Stimulated activated effector memory CD8-positive, alpha-beta T cell treated with anti-CD3 and anti-CD28 coated beads, Interleukin-12 subunit alpha, Interleukin-12 subunit beta, amount 100 ng/mL, for 72 hours (primary cell): ENCODE measurements at regions not wholly inside any gene's neighbourhood (a gene's known extent, or its start where the extent isn't known, plus 50 kb on each side); places are given as distances from the start of the nearest gene placed in this dataset.
"Not testable (repeated sequence)": the region's sequence is repeated elsewhere in the genome, so short reads cannot be mapped to it uniquely, and the experiment has no call there.

Source experiments
- ATAC-seq: fragments of 150-1000 bp; cut with Tn5 transposase; 2 replicates; pipeline ENCODE4 v1.10.0; 2021
- DNase-seq, 2 donors: peaks; one replicate each; pipeline ENCODE4 v3.0.0; 2021 to 2022; ENCODE audit warnings: low spot score in 2 of 2
- H3K27ac Mint-ChIP-seq: one replicate; pipeline ENCODE4 v1.8.0; 2022; ENCODE audit warnings: mild to moderate bottlenecking, mixed read lengths
- H3K36me3 Mint-ChIP-seq: one replicate; pipeline ENCODE4 v1.8.0; 2022; ENCODE audit warnings: mild to moderate bottlenecking, mixed read lengths
- H3K4me1 Mint-ChIP-seq: one replicate; pipeline ENCODE4 v1.8.0; 2022; ENCODE audit warnings: mixed read lengths
- H3K4me3 Mint-ChIP-seq: one replicate; pipeline ENCODE4 v1.8.0; 2022; ENCODE audit warnings: mild to moderate bottlenecking, mixed read lengths
- H3K9me3 Mint-ChIP-seq: one replicate; pipeline ENCODE4 v1.8.0; 2022; ENCODE audit warnings: mixed read lengths

- not testable (repeated sequence) for H3K9me3 Mint-ChIP-seq, H3K27ac Mint-ChIP-seq, H3K36me3 Mint-ChIP-seq, H3K4me3 Mint-ChIP-seq, DNase-seq, H3K4me1 Mint-ChIP-seq
- peak; percentile 34 for ATAC-seq
Observed at GRCh38 chr15:84159346-84160269, 76.0 kb upstream of the GOLGA6L4 start.

GRCh38 chr15:84164423-84165292 is 70.9 kb upstream of the GOLGA6L4 start:
- not testable (repeated sequence) for H3K4me3 Mint-ChIP-seq, H3K9me3 Mint-ChIP-seq, H3K4me1 Mint-ChIP-seq, H3K36me3 Mint-ChIP-seq
- ATAC-seq (peak; percentile 65), DNase-seq (peak in 1 of 2 donors; percentile 48)
- peak overlapping the region; percentile 69 for H3K27ac Mint-ChIP-seq

- DNase-seq, H3K27ac Mint-ChIP-seq, H3K4me3 Mint-ChIP-seq, H3K9me3 Mint-ChIP-seq, H3K36me3 Mint-ChIP-seq, ATAC-seq, H3K4me1 Mint-ChIP-seq: not testable (repeated sequence)
Observed at GRCh38 chr15:84170029-84170428, 65.5 kb upstream of the GOLGA6L4 start.

GRCh38 chr15:84173231-84173610 is 62.4 kb upstream of the GOLGA6L4 start:
- not testable (repeated sequence) for H3K27ac Mint-ChIP-seq, ATAC-seq

More at GRCh38 chr15:84173231-84173610, 62.4 kb upstream of the GOLGA6L4 start:
- not testable (repeated sequence) for H3K4me1 Mint-ChIP-seq, H3K36me3 Mint-ChIP-seq, H3K9me3 Mint-ChIP-seq, H3K4me3 Mint-ChIP-seq
- DNase-seq, result peak in 1 of 2 donors; percentile 49
